ENCODE measurements at regions not wholly inside any gene's neighbourhood (a gene's known extent, or its start where the extent isn't known, plus 50 kb on each side); places are given as distances from the start of the nearest gene placed in this dataset.

GRCh38 chr7:12896316-12896715 is 208.9 kb downstream of the ARL4A start:
- Mint-ChIP-seq H3K27me3 (ENCODE audit: low read depth) (peaks cover 2% of the 10 kb centered on the region), H3K9me3 (no peaks in the 10 kb centered on the region), H3K36me3 (ENCODE audit: insufficient read depth) (no peaks in the 10 kb centered on the region), H3K4me3 (no peak overlapping the region), H3K4me1 (ENCODE audit: low read depth) (no peaks in the 10 kb centered on the region)
- no peak for ATAC-seq
- DNase-seq, result no peak

GRCh38 chr7:12898004-12898403 is 210.6 kb downstream of the ARL4A start:
- no peak for ATAC-seq
- no peak overlapping the region for H3K4me3 Mint-ChIP-seq
- H3K4me1 Mint-ChIP-seq (ENCODE audit: low read depth), result no peaks in the 10 kb centered on the region
- DNase-seq, result no peak
- peaks cover 2% of the 10 kb centered on the region for H3K27me3 Mint-ChIP-seq (ENCODE audit: low read depth)
- no peaks in the 10 kb centered on the region for H3K9me3 Mint-ChIP-seq
- H3K36me3 Mint-ChIP-seq (ENCODE audit: insufficient read depth), result no peaks in the 10 kb centered on the region

- H3K27me3 Mint-ChIP-seq (ENCODE audit: low read depth), result peaks cover 1% of the 10 kb centered on the region
- no peaks in the 10 kb centered on the region for H3K4me1 Mint-ChIP-seq (ENCODE audit: low read depth)
- H3K36me3 Mint-ChIP-seq (ENCODE audit: insufficient read depth), result no peaks in the 10 kb centered on the region
- DNase-seq (no peak), ATAC-seq (no peak)
- H3K4me3 Mint-ChIP-seq, result no peak overlapping the region
- no peaks in the 10 kb centered on the region for H3K9me3 Mint-ChIP-seq
Measured at GRCh38 chr7:12898620-12899019, 211.2 kb downstream of the ARL4A start.

- no peak overlapping the region for H3K4me3 Mint-ChIP-seq
- H3K27me3 Mint-ChIP-seq (ENCODE audit: low read depth), result no peaks in the 10 kb centered on the region
- no peaks in the 10 kb centered on the region for H3K9me3 Mint-ChIP-seq
- H3K4me1 Mint-ChIP-seq (ENCODE audit: low read depth), result no peaks in the 10 kb centered on the region
- ATAC-seq (no peak), DNase-seq (no peak)
- no peaks in the 10 kb centered on the region for H3K36me3 Mint-ChIP-seq (ENCODE audit: insufficient read depth)
Measured at GRCh38 chr7:12905671-12906070, 218.2 kb downstream of the ARL4A start.

GRCh38 chr7:12907774-12908173 is 220.3 kb downstream of the ARL4A start:
- no peaks in the 10 kb centered on the region for H3K9me3 Mint-ChIP-seq
- H3K27me3 Mint-ChIP-seq (ENCODE audit: low read depth), result no peaks in the 10 kb centered on the region
- ATAC-seq (no peak), DNase-seq (no peak)
- no peak overlapping the region for H3K4me3 Mint-ChIP-seq
- no peaks in the 10 kb centered on the region for H3K4me1 Mint-ChIP-seq (ENCODE audit: low read depth)
- no peaks in the 10 kb centered on the region for H3K36me3 Mint-ChIP-seq (ENCODE audit: insufficient read depth)

- ATAC-seq (no peak), DNase-seq (no peak)
- Mint-ChIP-seq H3K36me3 (ENCODE audit: insufficient read depth) (no peaks in the 10 kb centered on the region), H3K4me1 (ENCODE audit: low read depth) (no peaks in the 10 kb centered on the region), H3K27me3 (ENCODE audit: low read depth) (no peaks in the 10 kb centered on the region), H3K4me3 (no peak overlapping the region), H3K9me3 (no peaks in the 10 kb centered on the region)
Measured at GRCh38 chr7:12909483-12909882, 222.1 kb downstream of the ARL4A start.

GRCh38 chr7:12911053-12911452 is 223.6 kb downstream of the ARL4A start:
- Mint-ChIP-seq H3K9me3 (no peaks in the 10 kb centered on the region), H3K36me3 (ENCODE audit: insufficient read depth) (no peaks in the 10 kb centered on the region), H3K4me1 (ENCODE audit: low read depth) (no peaks in the 10 kb centered on the region), H3K4me3 (no peak overlapping the region), H3K27me3 (ENCODE audit: low read depth) (peaks cover 4% of the 10 kb centered on the region)
- no peak for DNase-seq
- ATAC-seq, result no peak

- H3K9me3 Mint-ChIP-seq, result no peaks in the 10 kb centered on the region
- no peaks in the 10 kb centered on the region for H3K36me3 Mint-ChIP-seq (ENCODE audit: insufficient read depth)
- DNase-seq (no peak), ATAC-seq (no peak)
- H3K4me3 Mint-ChIP-seq, result no peak overlapping the region
- H3K27me3 Mint-ChIP-seq (ENCODE audit: low read depth), result peaks cover 4% of the 10 kb centered on the region
- H3K4me1 Mint-ChIP-seq (ENCODE audit: low read depth), result no peaks in the 10 kb centered on the region
Measured at GRCh38 chr7:12913002-12913401, 225.6 kb downstream of the ARL4A start.

GRCh38 chr7:12917801-12918200 is 230.4 kb downstream of the ARL4A start:
- Mint-ChIP-seq H3K4me3 (no peak overlapping the region), H3K9me3 (no peaks in the 10 kb centered on the region), H3K36me3 (ENCODE audit: insufficient read depth) (no peaks in the 10 kb centered on the region), H3K4me1 (ENCODE audit: low read depth) (no peaks in the 10 kb centered on the region), H3K27me3 (ENCODE audit: low read depth) (peaks cover 4% of the 10 kb centered on the region)
- no peak for DNase-seq
- ATAC-seq, result no peak

GRCh38 chr7:12921751-12922345 is 234.4 kb downstream of the ARL4A start:
- no peaks in the 10 kb centered on the region for H3K9me3 Mint-ChIP-seq
- no peaks in the 10 kb centered on the region for H3K27me3 Mint-ChIP-seq (ENCODE audit: low read depth)
- no peak for DNase-seq
- no peak for ATAC-seq
- H3K36me3 Mint-ChIP-seq (ENCODE audit: insufficient read depth), result no peaks in the 10 kb centered on the region
- H3K4me1 Mint-ChIP-seq (ENCODE audit: low read depth), result no peaks in the 10 kb centered on the region
- no peak overlapping the region for H3K4me3 Mint-ChIP-seq

GRCh38 chr7:12923971-12924370 is 236.5 kb downstream of the ARL4A start:
- Mint-ChIP-seq H3K27me3 (ENCODE audit: low read depth) (peaks cover 2% of the 10 kb centered on the region), H3K4me3 (no peak overlapping the region), H3K4me1 (ENCODE audit: low read depth) (no peaks in the 10 kb centered on the region), H3K9me3 (no peaks in the 10 kb centered on the region), H3K36me3 (ENCODE audit: insufficient read depth) (no peaks in the 10 kb centered on the region)
- no peak for DNase-seq
- ATAC-seq, result no peak

- H3K27me3 Mint-ChIP-seq (ENCODE audit: low read depth), result peaks cover 5% of the 10 kb centered on the region
- no peaks in the 10 kb centered on the region for H3K4me1 Mint-ChIP-seq (ENCODE audit: low read depth)
- H3K36me3 Mint-ChIP-seq (ENCODE audit: insufficient read depth), result no peaks in the 10 kb centered on the region
- H3K9me3 Mint-ChIP-seq, result no peaks in the 10 kb centered on the region
- DNase-seq (no peak), ATAC-seq (no peak)
- no peak overlapping the region for H3K4me3 Mint-ChIP-seq
Measured at GRCh38 chr7:12926206-12926605, 238.8 kb downstream of the ARL4A start.

- H3K4me3 Mint-ChIP-seq, result no peak overlapping the region
- no peak for ATAC-seq
- H3K4me1 Mint-ChIP-seq (ENCODE audit: low read depth), result no peaks in the 10 kb centered on the region
- no peaks in the 10 kb centered on the region for H3K9me3 Mint-ChIP-seq
- peaks cover 7% of the 10 kb centered on the region for H3K27me3 Mint-ChIP-seq (ENCODE audit: low read depth)
- DNase-seq, result no peak
- H3K36me3 Mint-ChIP-seq (ENCODE audit: insufficient read depth), result no peaks in the 10 kb centered on the region
Measured at GRCh38 chr7:12927635-12928434, 240.4 kb downstream of the ARL4A start.

GRCh38 chr7:12929476-12930140 is 242.2 kb downstream of the ARL4A start:
- Mint-ChIP-seq H3K4me3 (no peak overlapping the region), H3K36me3 (ENCODE audit: insufficient read depth) (no peaks in the 10 kb centered on the region), H3K27me3 (ENCODE audit: low read depth) (peaks cover 7% of the 10 kb centered on the region), H3K4me1 (ENCODE audit: low read depth) (no peaks in the 10 kb centered on the region), H3K9me3 (no peaks in the 10 kb centered on the region)
- no peak for DNase-seq
- ATAC-seq, result no peak

- Mint-ChIP-seq H3K36me3 (ENCODE audit: insufficient read depth) (no peaks in the 10 kb centered on the region), H3K4me1 (ENCODE audit: low read depth) (no peaks in the 10 kb centered on the region), H3K9me3 (no peaks in the 10 kb centered on the region), H3K27me3 (ENCODE audit: low read depth) (peaks cover 7% of the 10 kb centered on the region), H3K4me3 (no peak overlapping the region)
- ATAC-seq (no peak), DNase-seq (no peak)
Measured at GRCh38 chr7:12930534-12930933, 243.1 kb downstream of the ARL4A start.

Measured in activated T-cell treated with anti-CD3 and anti-CD28 coated beads, Interleukin-2, amount 50 U/mL, for 4 hours (primary cell).